Activated T-cell treated with anti-CD3 and anti-CD28 coated beads for 48 hours (primary cell): ENCODE measurements at regions not wholly inside any gene's neighbourhood (a gene's known extent, or its start where the extent isn't known, plus 50 kb on each side); places are given as distances from the start of the nearest gene placed in this dataset.

Source experiments
- DNase-seq: peaks from one replicate; pipeline ENCODE4 v3.0.0-alpha.2; 2020; ENCODE audit warnings: low read depth

GRCh38 chr4:54359919-54360650 is 131.0 kb downstream of the PDGFRA start:
- no peak for DNase-seq

- DNase-seq = no peak
Measured at GRCh38 chr4:54363037-54363436, 133.9 kb downstream of the PDGFRA start.

GRCh38 chr4:54365691-54366090 is 136.6 kb downstream of the PDGFRA start:
- no peak for DNase-seq

- DNase-seq = no peak
Measured at GRCh38 chr4:54367059-54367458, 138.0 kb downstream of the PDGFRA start.

- no peak for DNase-seq
Measured at GRCh38 chr4:54368281-54369265, 139.5 kb downstream of the PDGFRA start.

GRCh38 chr4:54371173-54371572 is 142.1 kb downstream of the PDGFRA start:
- DNase-seq = no peak

- no peak for DNase-seq
Measured at GRCh38 chr4:54372951-54373350, 143.9 kb downstream of the PDGFRA start.

- DNase-seq = no peak
Measured at GRCh38 chr4:54373718-54374210, 144.7 kb downstream of the PDGFRA start.

- no peak for DNase-seq
Measured at GRCh38 chr4:54378461-54378860, 149.4 kb downstream of the PDGFRA start.

GRCh38 chr4:54384152-54384551 is 155.1 kb downstream of the PDGFRA start:
- DNase-seq = no peak

GRCh38 chr4:54384563-54384962 is 155.5 kb downstream of the PDGFRA start:
- DNase-seq = no peak

- DNase-seq = no peak
Measured at GRCh38 chr4:54386042-54386669, 157.1 kb downstream of the PDGFRA start.

- DNase-seq = no peak
Measured at GRCh38 chr4:54386693-54387092, 157.6 kb downstream of the PDGFRA start.

GRCh38 chr4:54390670-54391069 is 161.6 kb downstream of the PDGFRA start:
- no peak for DNase-seq

GRCh38 chr4:54391104-54391503 is 162.0 kb downstream of the PDGFRA start:
- no peak for DNase-seq

GRCh38 chr4:54392479-54392878 is 163.4 kb downstream of the PDGFRA start:
- no peak for DNase-seq

- DNase-seq = no peak
Measured at GRCh38 chr4:54393243-54393642, 164.2 kb downstream of the PDGFRA start.

GRCh38 chr4:54395013-54395527 is 166.0 kb downstream of the PDGFRA start:
- DNase-seq = no peak

GRCh38 chr4:54400188-54400587 is 171.1 kb downstream of the PDGFRA start:
- DNase-seq = no peak

GRCh38 chr4:54400802-54401201 is 171.7 kb downstream of the PDGFRA start:
- DNase-seq = no peak

GRCh38 chr4:54402880-54403480 is 173.9 kb downstream of the PDGFRA start:
- no peak for DNase-seq
